Psoas muscle (tissue), 7 donors: ENCODE measurements at regions not wholly inside any gene's neighbourhood (a gene's known extent, or its start where the extent isn't known, plus 50 kb on each side); places are given as distances from the start of the nearest gene placed in this dataset.

ENCODE experiments used
- ATAC-seq, 4 donors: fragments of 200-7000 bp; cut with Tn5 transposase; one replicate each; pipeline ENCODE4 v1.9.1; 2020; ENCODE audit warnings: moderate library complexity in 3 of 4, mild to moderate bottlenecking in 2 of 4
- DNase-seq, 2 donors: peaks; one replicate each; pipeline ENCODE4 v3.0.0-alpha.2; 2020
- H3K27ac ChIP-seq: fragments of 200-600 bp; one replicate; pipeline ENCODE4 v1.8.0; 2022
- H3K27me3 ChIP-seq, 3 donors: fragments of 200-600 bp in 1 of 3; one replicate each; pipeline versions ENCODE4 v1.6.1 to v1.8.0; 2013 to 2022; ENCODE audit warnings: low read length in 2 of 3, mild to moderate bottlenecking in 2 of 3, moderate library complexity in 1 of 3; ENCODE audit not compliant: insufficient read depth in 3 of 3
- H3K36me3 ChIP-seq, 2 donors: fragments of 200-600 bp in 1 of 2; one replicate each; pipeline versions ENCODE4 v1.6.1 to v1.8.0; 2013 to 2022; ENCODE audit warnings: low read depth in 1 of 2, mild to moderate bottlenecking in 1 of 2, moderate library complexity in 1 of 2; ENCODE audit not compliant: insufficient read depth in 1 of 2
- H3K4me1 ChIP-seq: fragments of 200-600 bp; one replicate; pipeline ENCODE4 v1.8.0; 2022
- H3K4me3 ChIP-seq: fragments of 200-600 bp; one replicate; pipeline ENCODE4 v1.8.0; 2022; ENCODE audit warnings: mild to moderate bottlenecking
- H3K9me3 ChIP-seq: fragments of 200-600 bp; one replicate; pipeline ENCODE4 v1.8.0; 2022
- WGBS, 3 donors: extraction: QIAGEN DNeasy Blood & Tissue Kit; methylation state at CpG; one replicate each; pipeline versions ENCODE4 v1.1.6 to v1.1.7; 2013; 5-methylcytosine and 5-hydroxymethylcytosine counted together
- intact Hi-C, 2 donors: fragments of 100-400 bp; cut with DNase I; formaldehyde crosslinking; loops; one replicate each; pipeline versions ENCODE4 v1.11.0 to v1.14.2; 2022
- TF ChIP-seq, protein P1 (sequence below): fragments of 200-600 bp; IDR thresholded peaks from one replicate; pipeline ENCODE4 v1.8.0; 2022; ENCODE audit warnings: antibody characterized with exemption
- donor health status: healthy with polysubstance abuse.
- donor health status: DM: no; HTN: no; CAD: no; lungs with moderate emphysema.
- donor health status: Bipolar disorder and iron deficiency.
- donor health status: healthy.
- donor health status: DM: yes; HTN: yes; CAD: no.
- donor health status: DM: no; HTN: no; CAD: no.
- donor health status: DM: yes; HTN: yes; CAD: no.

DNA sequence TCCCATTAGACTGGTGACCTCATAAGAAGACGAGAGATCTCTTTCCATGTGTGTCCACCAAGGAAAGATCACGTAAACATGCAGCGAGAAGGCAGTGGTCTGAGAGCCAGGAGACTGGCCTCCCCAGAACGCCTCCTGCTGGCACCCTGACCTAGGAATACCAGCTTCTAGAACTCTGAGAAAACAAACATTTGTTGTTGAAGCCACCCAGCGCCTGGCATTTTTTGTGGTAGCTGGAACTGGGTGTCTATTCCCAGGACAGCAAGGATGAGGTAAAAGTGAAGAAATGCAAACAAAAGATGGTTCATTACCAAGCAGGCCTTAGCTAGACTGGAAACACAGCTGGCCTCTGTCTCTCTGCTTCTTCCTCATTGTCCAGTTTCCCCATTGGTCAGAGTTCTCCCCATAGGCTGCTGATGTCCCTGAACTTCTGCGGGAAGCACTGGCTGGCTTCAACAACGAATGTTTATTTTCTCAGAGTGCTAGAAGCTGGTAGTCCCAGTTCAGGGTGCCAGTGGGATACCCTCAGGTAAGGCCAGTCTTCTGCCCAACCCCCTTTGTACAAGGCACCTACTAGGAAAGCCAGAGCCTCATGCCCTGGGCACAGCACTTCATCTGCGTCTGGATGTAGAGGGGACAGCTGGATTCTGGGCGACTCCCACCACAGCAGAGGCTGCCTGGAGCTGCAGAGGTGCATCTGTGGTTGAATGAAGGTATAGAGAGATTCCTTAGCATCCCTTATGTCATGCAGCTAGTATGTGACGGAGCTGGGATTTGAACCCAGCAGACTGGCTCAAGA lies 304.9 kb downstream of the TCERG1L start:
- H3K27me3 ChIP-seq: no peaks in the 10 kb centered on the region
- H3K27ac ChIP-seq: no peak overlapping the region
- peaks cover 13% of the 10 kb centered on the region for H3K4me1 ChIP-seq
- H3K9me3 ChIP-seq: no peaks in the 10 kb centered on the region
- no peaks in the 10 kb centered on the region for H3K36me3 ChIP-seq
- ATAC-seq (no peak), DNase-seq (no peak)
- WGBS, 3 donors: 86 to 92% (median 90%) methylated on average over 10 of the region's 10 CpGs
- no peak overlapping the region for H3K4me3 ChIP-seq
- TF ChIP-seq, protein P1, sequence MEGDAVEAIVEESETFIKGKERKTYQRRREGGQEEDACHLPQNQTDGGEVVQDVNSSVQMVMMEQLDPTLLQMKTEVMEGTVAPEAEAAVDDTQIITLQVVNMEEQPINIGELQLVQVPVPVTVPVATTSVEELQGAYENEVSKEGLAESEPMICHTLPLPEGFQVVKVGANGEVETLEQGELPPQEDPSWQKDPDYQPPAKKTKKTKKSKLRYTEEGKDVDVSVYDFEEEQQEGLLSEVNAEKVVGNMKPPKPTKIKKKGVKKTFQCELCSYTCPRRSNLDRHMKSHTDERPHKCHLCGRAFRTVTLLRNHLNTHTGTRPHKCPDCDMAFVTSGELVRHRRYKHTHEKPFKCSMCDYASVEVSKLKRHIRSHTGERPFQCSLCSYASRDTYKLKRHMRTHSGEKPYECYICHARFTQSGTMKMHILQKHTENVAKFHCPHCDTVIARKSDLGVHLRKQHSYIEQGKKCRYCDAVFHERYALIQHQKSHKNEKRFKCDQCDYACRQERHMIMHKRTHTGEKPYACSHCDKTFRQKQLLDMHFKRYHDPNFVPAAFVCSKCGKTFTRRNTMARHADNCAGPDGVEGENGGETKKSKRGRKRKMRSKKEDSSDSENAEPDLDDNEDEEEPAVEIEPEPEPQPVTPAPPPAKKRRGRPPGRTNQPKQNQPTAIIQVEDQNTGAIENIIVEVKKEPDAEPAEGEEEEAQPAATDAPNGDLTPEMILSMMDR: no peak
- intact Hi-C loops: no loop called here

DNA sequence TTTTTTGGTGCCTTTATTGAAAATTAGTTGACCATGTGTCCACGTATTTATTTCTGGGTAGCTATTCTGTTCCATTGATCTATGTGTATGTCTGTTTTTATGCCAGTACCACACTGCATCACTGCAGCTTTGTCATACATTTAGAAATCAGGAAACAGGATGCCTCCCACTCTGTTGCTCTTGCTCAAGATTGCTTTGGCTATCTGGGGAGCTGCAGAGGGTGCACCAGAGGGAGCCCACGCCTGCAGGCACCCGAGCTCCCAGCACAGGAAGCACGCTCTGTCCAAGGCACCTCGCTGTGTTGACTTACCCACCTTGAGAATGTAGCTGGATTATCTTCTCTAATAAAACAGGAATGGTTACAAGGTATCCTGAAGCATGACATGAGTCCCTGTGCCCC lies 301.7 kb downstream of the TCERG1L start:
- no peak for ATAC-seq
- intact Hi-C loops: no loop called here
- WGBS, 3 donors: 73 to 86% (median 77%) methylated on average over 5 of the region's 5 CpGs
- H3K4me1 ChIP-seq: no peaks in the 10 kb centered on the region
- H3K36me3 ChIP-seq: no peaks in the 10 kb centered on the region
- TF ChIP-seq, protein P1: no peak
- no peaks in the 10 kb centered on the region for H3K9me3 ChIP-seq
- no peak overlapping the region for H3K4me3 ChIP-seq
- no peak overlapping the region for H3K27ac ChIP-seq
- no peaks in the 10 kb centered on the region for H3K27me3 ChIP-seq
- DNase-seq: no peak

DNA sequence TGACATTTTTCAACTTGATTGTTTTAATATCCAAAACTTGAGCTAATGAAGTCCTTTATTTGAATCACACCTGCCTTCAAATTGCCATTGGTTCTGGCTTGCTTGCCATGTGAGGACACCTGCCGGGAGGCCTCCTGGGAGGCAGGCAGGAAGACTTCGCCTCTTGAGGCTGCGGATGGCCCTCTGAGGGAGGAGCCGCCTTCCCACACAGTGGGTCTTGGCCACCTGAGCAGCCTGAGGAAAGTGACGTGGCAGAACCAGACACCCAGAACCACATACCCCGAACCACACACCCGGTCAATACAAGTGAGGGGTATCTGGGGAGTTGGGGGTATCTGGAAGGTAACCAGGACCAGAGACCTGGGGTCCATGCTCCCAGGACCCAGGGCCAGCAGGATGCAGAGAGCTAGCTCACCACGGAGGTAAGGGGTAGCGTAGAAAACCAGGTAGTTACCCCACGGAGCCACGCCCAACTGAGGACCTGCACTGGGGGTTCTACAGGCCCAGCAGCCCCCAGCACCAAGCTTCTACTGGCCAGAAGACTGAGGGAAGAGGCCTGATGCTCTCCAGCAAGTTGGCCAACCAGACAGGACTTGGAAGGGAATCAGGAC lies 300.5 kb downstream of the TCERG1L start:
- intact Hi-C loops: no loop called here
- ATAC-seq (no peak), DNase-seq (no peak)

DNA sequence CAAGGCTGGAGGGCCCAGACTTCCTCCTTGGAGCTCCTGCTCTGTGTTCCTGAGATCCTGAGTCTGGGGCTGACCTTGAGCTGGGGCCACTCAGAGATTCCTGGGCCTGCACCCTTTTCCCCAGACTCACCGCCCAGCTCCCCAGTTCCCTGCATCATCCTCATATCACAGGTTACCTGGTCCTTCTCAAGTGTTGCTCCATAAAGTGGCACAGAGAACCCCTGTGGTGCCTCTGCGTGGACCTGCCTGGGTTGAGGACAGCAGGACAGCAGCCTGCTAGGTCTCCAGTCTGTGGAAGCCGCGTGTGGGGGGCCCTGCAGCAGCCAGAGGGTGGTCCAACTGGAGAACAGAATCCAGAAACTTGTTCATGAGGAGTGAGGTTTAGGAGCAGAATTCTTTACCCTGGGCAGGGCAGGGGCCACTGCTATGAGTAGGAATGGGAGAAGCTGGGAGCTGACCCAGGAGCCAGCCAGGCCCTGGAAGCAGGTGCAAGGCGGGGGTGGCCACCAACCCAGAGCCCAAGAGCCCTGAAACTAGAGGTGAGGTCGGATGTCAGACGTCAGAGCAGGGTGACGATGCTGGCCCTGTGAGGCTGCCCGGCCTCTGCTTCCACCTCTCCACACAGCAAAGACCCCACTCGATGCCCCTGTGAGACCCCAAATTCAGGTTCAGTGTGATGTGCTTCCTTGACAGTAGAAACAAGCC lies 299.4 kb downstream of the TCERG1L start:
- no peak overlapping the region for H3K27ac ChIP-seq

More for the DNA sequence above, 300.5 kb downstream of the TCERG1L start:
- Histone ChIP-seq H3K4me1 (no peaks in the 10 kb centered on the region), H3K4me3 (no peak overlapping the region), H3K36me3 (no peaks in the 10 kb centered on the region), H3K9me3 (no peaks in the 10 kb centered on the region), H3K27ac (no peak overlapping the region), H3K27me3 (no peaks in the 10 kb centered on the region)
- 89 to 93% (median 92%) methylated on average over 11 of the region's 11 CpGs for WGBS, 3 donors
- TF ChIP-seq, protein P1: no peak

More for the DNA sequence above, 299.4 kb downstream of the TCERG1L start:
- Histone ChIP-seq H3K4me3 (no peak overlapping the region), H3K27me3 (no peaks in the 10 kb centered on the region), H3K9me3 (no peaks in the 10 kb centered on the region), H3K36me3 (no peaks in the 10 kb centered on the region), H3K4me1 (no peaks in the 10 kb centered on the region)
- ATAC-seq (no peak), DNase-seq (no peak)
- whole genome bisulfite sequencing, 3 donors: 82 to 85% (median 84%) methylated on average over 10 of the region's 10 CpGs
- intact Hi-C loops: no loop called here
- TF ChIP-seq, protein P1: no peak
